ENCODE measurements at regions not wholly inside any gene's neighbourhood (a gene's known extent, or its start where the extent isn't known, plus 50 kb on each side); places are given as distances from the start of the nearest gene placed in this dataset.
A peak's percentile ranks its signal among the peaks of the same experiment; 100 is the strongest.
"Not testable (repeated sequence)": the region's sequence is repeated elsewhere in the genome, so short reads cannot be mapped to it uniquely, and the experiment has no call there.

DNA sequence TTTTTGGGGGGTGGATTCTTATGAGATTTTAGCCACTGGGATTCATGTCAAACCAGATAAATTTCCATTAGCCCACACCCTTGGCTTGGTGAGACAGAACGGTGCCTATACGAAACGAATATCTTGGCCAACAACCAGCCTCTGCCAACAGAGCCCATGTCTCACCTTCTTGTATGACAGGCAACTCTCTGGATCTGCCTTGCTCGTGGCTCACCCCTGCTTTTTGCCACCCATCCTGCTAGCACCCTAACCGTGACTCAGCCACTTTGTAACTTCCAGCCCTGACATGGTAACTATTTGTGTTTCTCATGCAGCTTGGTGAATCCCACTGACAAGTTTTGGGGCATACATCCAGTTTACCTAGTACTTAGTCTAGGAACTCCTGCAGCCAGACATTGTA lies 457.0 kb downstream of the SPATA31D1 start:
- no peak for DNase-seq (ENCODE audit: low read depth)

DNA sequence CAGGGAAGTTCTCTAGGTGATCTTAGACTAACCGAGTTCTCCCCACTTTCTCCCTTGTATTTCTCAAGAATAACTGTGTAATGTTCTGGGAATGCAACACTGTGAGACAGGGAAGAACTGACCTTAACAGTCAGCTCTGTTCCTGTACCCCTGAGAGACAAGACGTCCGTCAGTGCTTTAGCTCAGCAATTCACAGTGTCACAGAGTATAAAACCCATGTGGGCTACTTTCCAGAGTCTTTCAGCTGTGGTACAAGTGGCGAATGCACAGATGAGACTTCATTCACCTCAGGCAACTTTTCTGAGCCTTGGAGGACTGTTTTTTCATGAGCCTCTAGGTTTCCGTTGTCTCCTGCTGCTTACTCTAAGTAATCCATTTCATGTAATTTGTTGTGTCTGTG lies 458.8 kb downstream of the SPATA31D1 start:
- no peak for DNase-seq (ENCODE audit: low read depth)

DNA sequence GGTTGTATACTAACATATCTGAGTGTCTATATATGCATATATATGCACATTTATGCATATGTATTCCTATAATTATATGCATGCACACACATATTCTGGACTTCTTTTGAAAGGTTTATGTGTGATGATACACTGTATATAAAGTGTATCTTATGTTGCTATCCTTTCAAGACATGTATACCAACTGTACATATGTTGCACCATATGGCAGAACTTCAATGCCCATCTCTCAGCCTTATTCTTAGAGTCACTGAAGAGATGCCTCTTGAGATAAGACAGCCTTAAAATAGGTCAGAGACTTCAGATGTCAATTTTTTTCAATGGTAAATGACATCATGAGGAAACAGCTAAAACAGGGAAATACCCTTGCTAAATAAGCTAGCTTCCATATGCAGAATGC lies 461.4 kb downstream of the SPATA31D1 start:
- DNase-seq (ENCODE audit: low read depth): no peak

DNA sequence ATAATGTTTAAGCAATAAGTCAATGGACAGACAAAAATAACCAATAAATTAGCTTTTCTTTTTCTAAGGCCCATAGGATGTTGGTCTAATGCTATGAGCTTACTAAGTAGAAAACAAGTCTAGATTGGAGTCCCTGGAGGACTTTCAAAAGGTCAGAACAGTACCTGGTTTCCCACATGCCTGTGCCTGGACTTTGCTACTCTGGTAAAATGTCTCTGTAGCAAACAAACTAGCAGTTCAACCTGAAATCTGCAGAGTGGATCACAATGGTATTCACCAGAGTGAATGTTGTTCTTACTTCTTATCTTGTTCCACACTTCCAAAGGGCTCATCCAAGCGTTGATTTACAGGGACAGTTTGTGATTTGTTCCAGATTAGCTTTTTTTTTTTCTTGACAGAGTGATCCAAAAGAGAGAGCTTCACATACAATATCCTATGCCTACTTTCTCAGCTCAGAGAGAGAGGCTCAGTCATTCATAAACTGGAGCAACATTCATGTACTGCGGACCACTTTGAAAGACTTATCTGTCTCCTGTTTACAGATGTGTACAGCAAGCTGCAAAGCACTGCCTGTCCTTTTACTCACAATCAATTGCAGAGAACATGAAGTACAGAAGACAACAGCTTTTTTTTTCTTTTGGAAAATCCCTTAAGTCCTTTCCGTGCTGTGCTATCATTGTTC lies 466.1 kb downstream of the SPATA31D1 start:
- DNase-seq (ENCODE audit: low read depth): no peak

DNA sequence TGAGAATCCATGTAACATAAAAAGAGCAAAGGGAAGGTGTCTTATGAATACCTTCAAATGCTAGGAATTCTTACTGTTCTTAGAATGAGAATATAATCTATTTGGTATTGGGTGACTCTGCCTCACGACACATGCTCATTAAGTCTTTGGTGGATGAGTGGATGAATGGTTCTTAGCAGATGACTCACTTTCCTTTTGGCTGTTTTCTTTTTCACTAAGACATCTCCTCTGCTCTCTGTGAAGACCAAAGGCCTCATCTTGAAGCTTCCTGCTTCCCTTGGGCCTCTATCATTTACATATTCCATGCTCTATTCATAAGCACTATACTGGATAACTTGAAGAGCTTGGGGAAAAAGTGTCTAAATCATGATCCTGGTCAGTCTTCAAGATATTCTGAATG lies 468.1 kb downstream of the SPATA31D1 start:
- peak; percentile 24 for DNase-seq (ENCODE audit: low read depth)

DNA sequence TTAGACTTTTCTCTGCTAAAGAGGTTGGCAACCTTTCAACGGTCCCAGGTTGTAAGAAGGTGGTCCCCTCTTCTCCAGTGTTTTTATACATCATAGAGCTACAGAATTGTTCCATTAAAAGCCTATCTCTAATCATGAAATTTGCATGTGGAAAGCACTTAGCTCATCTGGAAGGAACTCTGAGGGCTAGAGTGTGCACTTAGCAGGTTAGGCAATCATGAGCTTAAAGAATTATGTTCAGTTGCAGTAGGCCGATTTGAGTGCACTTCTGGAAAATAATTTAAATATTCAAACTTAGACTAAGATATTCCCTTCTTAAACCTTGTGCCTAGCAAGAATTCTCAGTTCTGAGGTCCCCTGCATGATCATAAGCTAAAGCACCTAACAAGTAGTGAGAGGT lies 468.7 kb downstream of the SPATA31D1 start:
- DNase-seq (ENCODE audit: low read depth): no peak

DNA sequence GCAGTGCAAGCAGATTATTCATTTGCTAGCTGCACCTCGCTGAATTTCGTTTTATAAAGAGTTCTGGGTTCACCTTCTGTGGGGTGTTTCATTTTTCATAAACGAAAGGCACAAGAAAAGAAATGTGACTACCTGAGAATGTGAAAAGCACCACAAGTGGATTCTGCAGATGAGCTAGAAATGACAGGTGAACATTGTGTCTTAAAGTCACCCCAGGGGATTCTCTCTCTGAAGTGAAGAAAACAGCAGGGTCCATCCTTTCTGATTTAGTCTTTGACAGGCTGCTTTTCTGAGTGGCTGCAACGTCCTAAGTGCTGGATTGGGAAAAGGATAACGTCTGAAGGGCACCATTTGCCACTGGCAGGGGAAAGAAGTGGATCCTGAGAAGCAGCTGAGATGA lies 469.3 kb downstream of the SPATA31D1 start:
- no peak for DNase-seq (ENCODE audit: low read depth)

DNA sequence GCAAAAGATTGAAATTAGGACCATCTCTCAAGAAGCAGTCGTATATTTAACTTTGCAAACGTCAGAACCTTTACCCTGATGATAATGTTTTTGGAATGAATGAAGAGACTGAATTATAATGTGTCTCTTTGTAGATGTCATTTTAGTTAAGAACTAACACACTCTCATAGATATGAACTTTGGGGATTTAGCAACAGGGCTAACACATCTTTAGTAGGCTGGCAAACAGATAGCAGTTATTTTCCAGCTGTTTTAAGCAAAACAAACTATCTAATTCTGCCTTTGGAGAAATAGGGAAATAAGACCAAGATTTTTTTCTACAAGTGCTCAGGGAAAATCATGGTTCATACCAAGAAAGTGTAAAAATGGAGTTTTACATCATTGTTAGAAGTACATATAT lies 469.7 kb downstream of the SPATA31D1 start:
- no peak for DNase-seq (ENCODE audit: low read depth)

DNA sequence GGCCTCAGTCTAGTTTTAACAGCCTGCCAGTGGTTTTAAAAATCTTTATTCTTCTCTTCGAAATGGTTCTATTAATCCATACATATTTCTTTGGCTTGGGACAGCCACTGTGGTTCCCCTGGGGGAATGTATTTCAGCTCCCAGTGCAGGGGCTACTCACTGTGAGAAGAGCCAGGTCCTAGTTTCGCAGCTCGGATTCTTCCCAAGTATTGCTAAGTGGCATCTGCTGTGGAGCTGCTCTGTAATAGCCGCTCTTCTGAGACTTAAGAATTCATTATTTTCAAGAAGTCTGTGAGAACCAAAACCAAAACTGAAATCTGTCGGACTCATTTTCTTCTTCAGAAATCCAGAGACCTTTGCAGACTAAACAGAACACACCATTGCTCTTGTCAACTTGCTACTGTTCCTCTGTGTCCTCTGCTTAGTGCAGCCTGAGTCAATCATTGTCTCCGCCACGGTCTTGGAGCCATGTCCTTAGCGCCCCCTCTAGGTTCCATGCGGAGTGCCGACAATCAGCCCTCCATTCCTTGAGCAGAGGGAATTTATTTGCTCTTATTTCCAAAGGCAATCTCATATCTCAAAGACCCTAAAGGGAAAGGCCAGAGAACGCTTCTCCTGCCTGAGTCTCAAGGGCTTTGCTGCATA lies 478.2 kb downstream of the SPATA31D1 start:
- DNase-seq (ENCODE audit: low read depth): peak; percentile 17

DNA sequence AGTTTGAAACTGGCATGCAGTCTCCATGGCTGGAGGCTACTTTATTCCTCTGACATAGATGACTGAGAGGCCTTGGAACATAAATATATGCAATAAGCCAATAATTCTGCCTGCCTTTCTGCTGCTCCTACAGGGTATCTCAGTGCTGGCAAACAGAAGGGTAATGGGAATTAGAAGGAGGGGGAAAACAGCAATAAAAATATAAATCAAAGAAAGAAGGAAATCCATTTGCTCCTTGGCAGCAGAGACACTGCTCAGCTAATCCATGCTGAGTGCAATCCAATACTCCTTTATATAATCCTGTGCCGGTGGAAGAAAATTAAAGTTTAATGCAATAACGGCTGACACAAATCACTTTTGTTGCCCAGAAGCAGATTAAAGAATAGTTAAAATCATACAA lies 478.9 kb downstream of the SPATA31D1 start:
- no peak for DNase-seq (ENCODE audit: low read depth)

DNA sequence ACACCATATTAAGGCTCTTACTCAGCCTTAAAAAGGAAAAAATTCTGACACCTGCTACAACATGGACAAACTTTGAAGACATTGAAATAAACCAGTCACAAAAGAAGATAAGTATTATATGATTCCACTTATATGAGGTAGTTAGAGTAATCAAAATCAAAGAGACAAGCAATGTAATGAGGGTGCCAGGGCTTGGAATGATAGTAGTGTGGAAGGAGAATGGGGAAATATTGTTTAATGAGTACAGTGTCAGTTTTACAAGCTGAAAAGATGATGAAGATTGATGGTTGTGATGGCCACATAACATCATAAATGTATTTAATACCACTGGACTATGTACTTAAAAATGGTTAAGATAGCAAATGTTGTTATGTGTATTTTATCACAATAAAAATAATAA lies 485.7 kb downstream of the SPATA31D1 start:
- DNase-seq (ENCODE audit: low read depth): no peak

DNA sequence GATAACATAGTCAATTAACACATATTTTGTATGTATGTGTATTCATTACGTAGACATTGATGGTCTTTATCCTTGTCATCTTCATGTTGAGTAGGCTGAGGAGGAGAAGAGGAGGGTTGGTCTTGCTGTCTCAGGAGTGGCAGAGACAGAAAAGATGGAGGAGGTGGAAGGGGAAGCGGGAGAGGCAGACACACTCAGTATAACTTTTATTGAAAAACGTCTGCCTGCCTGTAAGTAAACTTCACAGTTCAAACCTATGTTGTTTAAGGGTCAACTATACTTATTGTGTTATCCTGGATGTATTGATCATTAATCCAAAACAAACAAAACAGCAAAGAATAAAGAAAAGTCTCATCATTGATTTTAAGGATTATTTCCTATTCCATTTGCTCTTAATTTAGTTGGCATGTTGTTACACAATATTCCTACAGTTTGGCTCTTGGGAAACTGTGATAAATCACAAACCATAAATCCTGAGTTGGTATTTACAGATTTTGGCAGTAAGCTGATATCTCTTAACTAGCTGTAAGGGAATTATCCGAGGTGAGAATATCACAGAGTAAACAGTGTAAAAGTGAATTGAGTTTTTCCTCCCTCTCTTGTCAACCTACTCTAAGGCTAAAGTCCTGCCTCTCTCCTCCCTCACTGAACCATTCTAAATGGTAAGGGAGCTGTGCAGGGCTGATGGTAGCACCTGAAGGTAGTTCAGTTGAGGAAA lies 487.2 kb downstream of the SPATA31D1 start:
- DNase-seq (ENCODE audit: low read depth): no peak

DNA sequence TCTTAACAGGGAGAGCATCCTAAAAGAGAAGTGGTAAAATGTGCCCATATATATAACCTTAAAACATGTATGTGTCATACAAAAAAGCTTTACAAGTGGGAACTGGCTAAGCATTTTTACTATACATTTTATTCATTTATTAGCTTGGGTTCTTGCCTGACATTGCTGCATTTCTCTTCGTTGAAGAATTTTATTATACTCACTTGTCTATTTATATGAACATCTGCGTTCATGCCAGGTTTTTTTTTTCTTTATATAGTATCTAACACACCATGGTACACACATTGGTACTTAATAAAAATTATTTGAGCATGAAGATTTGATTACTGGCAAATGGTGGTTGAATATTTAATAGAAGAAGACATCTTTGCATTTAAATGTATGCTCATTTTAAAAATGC lies 492.3 kb downstream of the SPATA31D1 start:
- no peak for DNase-seq (ENCODE audit: low read depth)

DNA sequence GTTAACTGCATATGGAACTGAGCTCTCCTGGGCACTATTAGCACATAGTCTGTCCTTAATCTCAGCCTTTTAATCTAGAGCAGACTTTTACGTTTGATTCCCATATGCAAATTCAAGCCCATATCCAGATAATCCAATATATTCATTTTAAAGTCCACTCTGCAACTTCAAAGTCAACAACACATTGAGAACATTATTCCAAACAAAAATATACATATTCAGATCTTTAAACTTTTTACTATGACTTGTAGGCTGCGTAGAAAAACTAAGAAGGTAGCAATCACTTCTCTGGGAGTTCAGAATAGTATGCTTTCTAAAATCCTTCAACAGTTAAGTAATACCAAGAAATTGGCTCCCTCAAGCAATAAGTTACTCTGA lies 499.4 kb downstream of the SPATA31D1 start:
- no peak for DNase-seq (ENCODE audit: low read depth)

DNA sequence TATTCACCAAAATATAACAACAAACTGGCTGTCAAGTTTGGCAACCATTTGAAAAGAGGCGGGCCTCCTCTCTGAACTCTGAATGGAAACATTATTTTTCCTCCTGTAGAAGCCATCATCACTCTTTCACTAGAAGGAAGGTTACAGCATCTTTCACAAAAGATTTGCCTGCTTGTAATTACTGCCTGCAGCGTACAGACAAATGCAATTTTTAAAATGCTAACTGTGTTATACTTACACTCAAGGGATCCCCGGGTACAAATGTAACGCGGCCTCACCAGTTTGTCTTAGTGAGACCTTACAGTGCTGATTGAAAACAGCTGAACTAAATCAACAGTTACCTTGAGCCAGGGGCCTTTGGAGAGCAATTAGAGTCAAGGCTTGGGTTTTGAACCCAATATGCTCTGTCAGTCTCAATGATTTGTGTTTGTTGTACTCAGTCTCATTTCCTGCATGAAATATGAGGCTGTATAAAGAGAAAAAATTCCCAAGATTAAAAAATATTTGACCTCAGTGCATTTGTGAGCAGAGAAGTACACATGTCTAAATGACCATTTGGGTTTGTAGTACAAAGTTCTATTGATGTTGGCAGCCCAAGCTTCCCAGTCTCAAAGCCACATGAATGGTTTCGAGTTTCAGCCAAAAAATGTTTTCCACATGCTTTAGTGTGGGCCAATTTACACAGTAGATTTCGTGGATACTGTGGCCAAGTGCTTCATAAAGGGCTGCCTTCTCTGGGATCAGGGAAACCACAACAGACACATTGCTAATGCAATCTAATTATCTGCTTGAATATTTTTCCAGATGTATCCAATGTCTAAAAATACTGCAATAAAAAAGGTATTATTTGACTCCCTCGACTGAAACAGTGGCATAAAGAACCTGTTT lies 500.0 kb downstream of the SPATA31D1 start:
- DNase-seq (ENCODE audit: low read depth): peak; percentile 77

DNA sequence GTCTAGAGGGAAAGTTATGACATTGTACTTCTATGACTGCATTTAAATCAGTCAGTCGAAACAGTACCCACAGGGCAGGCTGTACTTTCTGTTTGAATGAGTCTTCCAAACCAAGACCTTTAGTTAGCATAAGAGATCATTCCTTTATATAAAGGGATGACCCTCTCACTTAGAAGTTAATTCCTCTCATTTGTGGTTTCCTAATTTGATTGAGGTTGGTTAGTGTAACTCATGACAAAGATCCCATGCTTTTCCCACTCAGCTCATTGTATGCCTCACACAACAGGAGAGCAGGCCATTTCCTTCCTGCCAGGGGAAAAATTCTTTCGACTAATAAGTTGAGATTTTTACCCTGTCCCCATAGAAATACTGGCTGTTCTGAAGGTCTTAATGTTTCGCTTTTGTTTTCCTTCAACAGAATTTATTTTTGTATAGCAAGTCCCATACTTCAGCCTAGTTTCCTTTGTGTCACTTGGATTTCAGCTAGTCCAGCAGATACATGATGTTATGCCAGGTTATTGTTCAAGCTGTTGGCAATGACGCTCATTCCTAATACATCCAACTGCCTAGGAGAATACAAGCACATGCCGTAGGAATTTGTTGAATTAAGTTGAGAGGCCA lies 500.7 kb downstream of the SPATA31D1 start:
- DNase-seq (ENCODE audit: low read depth): peak; percentile 47

DNA sequence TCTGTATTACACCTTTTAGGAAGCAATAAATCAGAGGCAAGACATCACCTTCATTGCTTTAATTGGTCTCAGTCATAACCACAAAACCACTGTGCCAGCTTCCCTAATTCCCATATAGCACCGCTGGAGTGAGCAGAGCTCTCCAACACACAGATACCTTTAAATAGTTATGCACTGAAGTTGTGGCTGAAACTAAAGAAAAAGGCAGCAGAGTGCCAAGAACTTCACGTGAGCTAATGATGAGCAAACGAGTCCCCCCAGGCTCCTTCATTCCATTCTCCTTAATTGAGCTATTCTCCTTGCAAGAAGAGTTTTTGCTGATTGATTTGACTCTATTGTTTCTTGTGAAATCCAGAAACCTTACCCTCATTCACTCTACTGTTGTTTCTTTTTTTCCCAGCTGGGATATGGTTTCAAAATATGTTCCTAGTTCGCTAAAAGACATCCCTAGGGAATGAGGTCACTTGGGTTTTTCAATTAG lies 501.5 kb downstream of the SPATA31D1 start:
- peak; percentile 73 for DNase-seq (ENCODE audit: low read depth)

DNA sequence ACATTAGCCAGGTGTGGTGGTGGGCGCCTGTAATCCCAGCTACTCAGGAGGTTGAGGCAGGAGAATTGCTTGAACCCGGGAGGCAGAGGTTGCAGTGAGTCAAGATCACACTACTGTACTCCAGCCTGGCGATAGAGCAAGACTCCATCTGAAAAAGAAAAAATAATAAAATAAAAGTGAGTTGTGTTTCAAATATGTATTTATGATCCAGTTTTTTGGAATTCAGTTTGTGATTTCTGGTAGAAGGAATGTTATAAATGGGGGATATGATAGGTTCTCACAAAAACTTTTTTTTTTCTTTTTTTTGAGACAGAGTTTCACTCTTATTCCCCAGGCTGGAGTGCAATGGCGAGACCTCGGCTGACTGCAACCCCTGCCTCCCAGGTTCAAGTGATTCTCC lies 502.2 kb downstream of the SPATA31D1 start:
- DNase-seq (ENCODE audit: low read depth): not testable (repeated sequence)

DNA sequence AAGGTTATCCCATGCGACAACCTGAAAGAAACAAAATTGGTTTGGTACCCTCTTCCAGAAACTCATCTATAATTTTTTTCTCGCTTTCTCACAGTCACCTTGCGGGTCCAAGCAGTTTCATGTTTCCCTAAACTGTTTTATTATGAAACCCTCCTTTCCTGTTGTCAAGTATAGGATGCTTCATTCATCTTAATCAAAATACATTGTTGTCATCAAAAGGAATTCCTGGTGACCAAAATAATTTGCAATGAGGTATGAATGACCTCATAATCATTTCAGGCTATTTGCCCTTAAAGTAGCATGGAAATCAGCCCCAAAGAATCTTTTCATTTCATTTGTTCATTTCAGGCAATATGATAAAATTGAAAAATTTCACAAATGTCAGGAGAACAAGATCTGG lies 503.0 kb downstream of the SPATA31D1 start:
- DNase-seq (ENCODE audit: low read depth): no peak

DNA sequence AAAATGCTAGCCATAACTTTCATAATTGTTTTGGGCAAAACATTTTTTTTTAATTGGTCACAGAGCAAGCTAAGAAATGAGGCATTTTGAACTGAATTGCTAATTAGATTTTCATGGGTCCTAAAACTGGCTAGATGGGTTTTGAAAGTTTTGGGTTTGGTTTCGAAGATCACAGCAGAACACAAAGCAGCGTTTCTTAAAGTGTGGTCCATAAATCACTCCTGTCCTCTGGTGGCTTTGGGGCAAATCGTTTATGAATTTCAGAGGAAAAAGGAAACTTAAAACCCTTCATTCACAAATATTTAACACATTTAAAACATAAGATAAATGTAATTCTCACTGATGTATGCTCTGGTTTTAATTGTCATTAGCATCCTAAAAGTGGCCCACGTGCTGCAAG lies 503.7 kb downstream of the SPATA31D1 start:
- DNase-seq (ENCODE audit: low read depth): no peak

Data from Daoy (cell line).